ENCODE measurements at regions not wholly inside any gene's neighbourhood (a gene's known extent, or its start where the extent isn't known, plus 50 kb on each side); places are given as distances from the start of the nearest gene placed in this dataset.

- TF ChIP-seq CTCF (IDR thresholded peaks at IDR 0.05): no peak
- TF ChIP-seq EP300 (IDR thresholded peaks at IDR 0.05): no peak
- no peak for TF ChIP-seq POLR2A (IDR thresholded peaks at IDR 0.05; ENCODE audit: low read depth)
- no peak for TF ChIP-seq POLR2AphosphoS5 (IDR thresholded peaks at IDR 0.05)
Measured at GRCh38 chr5:157944938-157945337, 86.0 kb upstream of the CLINT1 start.

All from esophagus muscularis mucosa (tissue), 4 donors.